NB4 (cell line): ENCODE measurements at regions not wholly inside any gene's neighbourhood (a gene's known extent, or its start where the extent isn't known, plus 50 kb on each side); places are given as distances from the start of the nearest gene placed in this dataset.

ENCODE experiments used
- POLR2A ChIP-seq: IDR thresholded peaks from 2 replicates; pipeline ENCODE4 v1.6.1; 2011; ENCODE audit warnings: mild to moderate bottlenecking; ENCODE audit not compliant: insufficient read length; ENCODE audit errors: extremely low read depth
- TF ChIP-seq, protein P1 (sequence below): IDR thresholded peaks from one replicate; pipeline ENCODE4 v1.5.1; 2012; ENCODE audit warnings: low read depth, low read length
- TF ChIP-seq, protein P2 (sequence below): IDR thresholded peaks from 2 replicates; pipeline ENCODE4 v1.6.1; 2011; ENCODE audit warnings: low read depth, low read length

DNA sequence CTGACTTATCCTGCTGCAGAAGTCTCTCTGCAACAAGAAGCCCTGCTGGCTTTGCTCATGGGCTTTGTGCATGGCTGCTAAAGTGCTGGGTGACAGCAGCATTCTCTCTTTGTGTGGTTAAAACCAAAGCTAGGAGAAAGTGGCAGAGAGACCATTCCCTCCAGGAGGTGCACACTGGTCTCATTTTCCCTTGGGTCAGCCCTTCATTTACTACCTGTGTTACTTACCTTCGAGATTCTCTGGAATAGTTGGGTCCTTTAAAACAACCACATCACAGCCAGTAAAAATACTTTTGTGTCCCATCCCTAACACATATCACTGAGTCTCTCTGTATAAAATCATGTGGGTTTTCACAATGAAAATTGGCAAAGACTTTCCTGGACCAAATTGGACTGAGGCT, 315.5 kb downstream of the IRX1 start:
- TF ChIP-seq, protein P1, sequence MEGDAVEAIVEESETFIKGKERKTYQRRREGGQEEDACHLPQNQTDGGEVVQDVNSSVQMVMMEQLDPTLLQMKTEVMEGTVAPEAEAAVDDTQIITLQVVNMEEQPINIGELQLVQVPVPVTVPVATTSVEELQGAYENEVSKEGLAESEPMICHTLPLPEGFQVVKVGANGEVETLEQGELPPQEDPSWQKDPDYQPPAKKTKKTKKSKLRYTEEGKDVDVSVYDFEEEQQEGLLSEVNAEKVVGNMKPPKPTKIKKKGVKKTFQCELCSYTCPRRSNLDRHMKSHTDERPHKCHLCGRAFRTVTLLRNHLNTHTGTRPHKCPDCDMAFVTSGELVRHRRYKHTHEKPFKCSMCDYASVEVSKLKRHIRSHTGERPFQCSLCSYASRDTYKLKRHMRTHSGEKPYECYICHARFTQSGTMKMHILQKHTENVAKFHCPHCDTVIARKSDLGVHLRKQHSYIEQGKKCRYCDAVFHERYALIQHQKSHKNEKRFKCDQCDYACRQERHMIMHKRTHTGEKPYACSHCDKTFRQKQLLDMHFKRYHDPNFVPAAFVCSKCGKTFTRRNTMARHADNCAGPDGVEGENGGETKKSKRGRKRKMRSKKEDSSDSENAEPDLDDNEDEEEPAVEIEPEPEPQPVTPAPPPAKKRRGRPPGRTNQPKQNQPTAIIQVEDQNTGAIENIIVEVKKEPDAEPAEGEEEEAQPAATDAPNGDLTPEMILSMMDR, result no peak
- no peak for TF ChIP-seq POLR2A
- TF ChIP-seq, protein P2, sequence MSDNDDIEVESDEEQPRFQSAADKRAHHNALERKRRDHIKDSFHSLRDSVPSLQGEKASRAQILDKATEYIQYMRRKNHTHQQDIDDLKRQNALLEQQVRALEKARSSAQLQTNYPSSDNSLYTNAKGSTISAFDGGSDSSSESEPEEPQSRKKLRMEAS, result no peak
